ENCODE measurements at regions not wholly inside any gene's neighbourhood (a gene's known extent, or its start where the extent isn't known, plus 50 kb on each side); places are given as distances from the start of the nearest gene placed in this dataset.
"Not testable (repeated sequence)": the region's sequence is repeated elsewhere in the genome, so short reads cannot be mapped to it uniquely, and the experiment has no call there.

DNA sequence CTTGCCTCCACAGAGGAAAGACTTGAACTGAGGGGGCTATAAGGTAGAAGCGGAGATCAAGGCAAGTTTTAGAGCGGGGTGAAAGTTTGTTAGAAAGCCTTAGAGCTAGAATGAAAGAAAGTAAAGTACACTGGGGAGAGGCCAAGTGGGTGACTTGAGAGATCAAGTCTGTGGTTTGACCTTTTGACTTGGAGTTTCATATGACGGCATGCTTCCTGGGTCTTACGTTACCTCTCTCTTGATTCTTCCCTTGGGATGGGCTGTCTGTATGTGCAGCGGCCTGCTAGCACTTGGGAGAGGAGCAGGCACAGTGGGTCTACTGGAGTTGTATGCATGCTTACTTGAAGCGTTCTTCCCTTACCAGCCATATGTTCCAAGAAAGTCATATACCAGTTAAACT lies 1768.5 kb downstream of the PCDH9 start:
- DNase-seq: no peak

DNA sequence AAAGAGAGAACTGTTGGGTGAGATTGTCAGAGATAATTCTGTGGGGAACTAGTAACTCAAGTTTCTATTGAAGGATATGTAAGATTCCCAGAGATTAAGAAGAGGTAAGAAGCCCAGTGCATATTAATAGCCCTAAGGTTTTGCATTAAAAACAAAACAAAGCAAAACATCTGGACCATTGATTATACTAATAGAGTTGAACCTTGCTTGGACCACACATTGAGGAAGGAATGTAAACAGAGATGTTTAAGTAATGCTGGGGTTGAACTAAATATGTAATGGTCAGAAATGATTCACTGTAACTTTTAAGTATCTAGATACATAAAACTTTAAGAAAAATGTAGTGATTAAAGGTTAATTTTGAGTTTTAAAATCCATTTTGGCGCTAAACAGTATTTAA lies 1770.0 kb downstream of the PCDH9 start:
- no peak for DNase-seq

- DNase-seq: no peak
Measured at GRCh38 chr13:65456150-65456912, 1773.8 kb downstream of the PCDH9 start.

- no peak for DNase-seq
Measured at GRCh38 chr13:65454403-65454802, 1775.7 kb downstream of the PCDH9 start.

DNA sequence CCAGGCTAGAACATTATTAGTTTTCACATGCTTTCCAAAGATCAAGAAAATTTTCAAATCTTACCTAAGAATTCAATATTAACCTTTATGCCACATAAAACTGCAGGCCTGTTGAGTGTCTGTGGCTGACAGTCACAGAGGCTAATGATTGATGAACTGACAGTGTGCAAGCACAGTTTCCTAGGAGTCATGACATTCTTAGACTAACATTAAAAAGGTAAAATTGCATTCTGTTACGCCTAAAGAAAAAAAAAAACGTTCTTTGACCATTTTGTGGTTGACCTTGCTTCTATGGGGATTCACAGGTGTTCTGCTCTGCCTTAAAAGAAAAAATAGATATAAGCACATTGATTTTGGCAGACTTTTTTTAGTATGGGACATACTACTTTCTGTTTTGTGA lies 1776.2 kb downstream of the PCDH9 start:
- no peak for DNase-seq

- no peak for DNase-seq
Measured at GRCh38 chr13:65445340-65445739, 1784.8 kb downstream of the PCDH9 start.

GRCh38 chr13:65435590-65435989 lies 1794.5 kb downstream of the PCDH9 start:
- DNase-seq: no peak

- no peak for DNase-seq
Measured at GRCh38 chr13:65417953-65418352, 1812.2 kb downstream of the PCDH9 start.

- no peak for DNase-seq
Measured at GRCh38 chr13:65416784-65417183, 1813.4 kb downstream of the PCDH9 start.

GRCh38 chr13:65414187-65414586 lies 1815.9 kb downstream of the PCDH9 start:
- DNase-seq: no peak

- DNase-seq: no peak
Measured at GRCh38 chr13:65411521-65411920, 1818.6 kb downstream of the PCDH9 start.

GRCh38 chr13:65410791-65411190 lies 1819.3 kb downstream of the PCDH9 start:
- DNase-seq: no peak

- no peak for DNase-seq
Measured at GRCh38 chr13:65401315-65401714, 1828.8 kb downstream of the PCDH9 start.

DNA sequence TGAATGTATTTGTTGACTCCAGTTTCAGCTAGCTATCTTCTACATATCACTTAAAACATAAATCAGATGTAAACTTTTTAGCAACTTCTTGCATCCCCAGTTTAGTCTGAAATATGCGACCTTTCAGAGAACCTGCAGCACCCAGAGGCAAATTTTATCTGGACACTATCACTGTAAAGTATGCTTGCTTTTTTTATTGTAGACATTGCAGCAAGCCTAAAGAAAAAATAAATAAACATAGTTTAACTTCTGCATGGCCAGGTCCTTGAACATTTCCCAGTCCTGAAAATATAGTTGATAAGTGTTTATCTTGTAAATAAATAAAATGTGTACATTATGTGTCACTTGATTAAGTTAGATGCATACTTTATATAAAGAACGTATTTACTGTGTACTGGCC lies 1829.4 kb downstream of the PCDH9 start:
- no peak for DNase-seq

- DNase-seq: no peak
Measured at GRCh38 chr13:65387743-65388347, 1842.3 kb downstream of the PCDH9 start.

GRCh38 chr13:65378943-65379519 lies 1851.1 kb downstream of the PCDH9 start:
- DNase-seq: no peak

GRCh38 chr13:65378484-65378883 lies 1851.7 kb downstream of the PCDH9 start:
- DNase-seq: no peak

- no peak for DNase-seq
Measured at GRCh38 chr13:65368832-65369231, 1861.3 kb downstream of the PCDH9 start.

GRCh38 chr13:65353951-65354350 lies 1876.2 kb downstream of the PCDH9 start:
- no peak for DNase-seq

DNA sequence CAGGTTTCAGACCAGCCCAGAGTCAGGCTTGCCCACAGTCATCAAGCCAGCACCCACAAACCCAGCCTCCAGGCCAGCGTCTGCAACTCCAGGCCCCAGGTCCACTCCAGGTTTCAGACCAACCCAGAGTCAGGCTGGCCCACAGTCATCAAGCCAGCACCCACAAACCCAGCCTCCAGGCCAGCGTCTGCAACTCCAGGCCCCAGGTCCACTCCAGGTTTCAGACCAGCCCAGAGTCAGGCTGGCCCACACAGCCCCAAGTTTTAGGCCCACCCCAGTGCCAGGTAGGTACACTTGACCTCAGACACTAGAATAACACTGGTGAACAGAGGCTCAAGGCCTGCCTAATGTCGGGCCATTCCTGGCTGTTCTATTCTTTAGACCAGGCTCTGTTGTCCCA lies 1877.0 kb downstream of the PCDH9 start:
- not testable (repeated sequence) for DNase-seq

- no peak for DNase-seq
Measured at GRCh38 chr13:65347420-65348030, 1882.6 kb downstream of the PCDH9 start.

DNA sequence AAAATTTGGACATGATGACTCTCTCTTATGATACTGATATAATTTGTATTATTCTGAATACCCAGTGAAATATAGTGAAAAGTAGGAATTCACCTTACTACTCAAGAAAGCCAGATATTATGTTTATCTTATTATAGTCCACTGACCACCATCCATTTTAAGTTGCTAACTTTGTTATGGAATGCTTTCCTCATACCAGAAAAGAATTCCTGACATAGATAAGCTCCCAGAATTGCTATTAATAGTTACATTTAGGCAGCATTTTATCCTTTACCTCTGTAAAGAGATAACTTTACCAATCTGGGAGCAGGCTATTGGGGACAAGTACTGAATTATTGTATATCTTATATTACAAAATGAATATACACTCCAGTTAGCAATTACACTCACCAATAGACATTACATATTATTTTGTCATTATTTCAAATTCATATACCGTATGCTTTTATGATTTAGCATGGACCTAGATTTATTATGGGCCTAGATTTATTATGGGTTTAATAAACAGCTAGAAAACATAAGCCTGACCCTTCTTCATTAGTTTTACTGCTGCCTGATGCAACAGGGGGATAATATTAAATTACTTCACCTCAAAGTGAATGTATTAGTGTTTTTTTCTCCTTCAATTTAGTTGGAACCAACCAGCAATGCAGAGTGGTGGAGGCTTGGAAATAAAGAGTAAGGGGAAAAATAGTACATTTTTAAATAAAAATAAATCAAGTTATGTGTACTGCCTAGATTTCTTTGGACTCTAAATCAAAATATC lies 1886.1 kb downstream of the PCDH9 start:
- no peak for DNase-seq

All from activated T-cell treated with anti-CD3 and anti-CD28 coated beads, Interleukin-2, amount 50 U/mL, for 48 hours (primary cell).